ENCODE measurements at regions not wholly inside any gene's neighbourhood (a gene's known extent, or its start where the extent isn't known, plus 50 kb on each side); places are given as distances from the start of the nearest gene placed in this dataset.

DNA sequence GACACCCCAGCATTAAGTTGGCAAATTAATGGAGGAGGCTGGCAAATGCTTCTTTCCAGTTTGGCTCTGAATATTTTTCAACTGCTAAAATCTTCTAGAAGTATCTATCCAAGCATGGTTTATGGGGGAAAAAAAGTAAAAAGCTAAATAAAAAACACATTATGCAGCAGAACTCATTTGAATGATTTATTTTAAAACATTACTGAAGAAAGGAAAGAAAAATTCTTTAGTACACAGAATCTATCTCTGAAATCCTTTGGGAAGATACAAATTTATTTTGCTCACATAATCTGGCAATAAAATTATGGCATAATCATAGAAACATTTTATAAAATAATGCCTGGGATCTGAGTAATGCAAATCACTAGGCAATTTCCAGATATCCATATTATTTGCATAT lies 328.1 kb upstream of the MON1B start:
- TF ChIP-seq CTCF (conservative IDR thresholded peaks at IDR 0.05; ENCODE audit: low read length) (no peak), EZH2phosphoT487 (IDR thresholded peaks at IDR 0.05; ENCODE audit: borderline replicate concordance) (no peak)
